HG03139 (cell line): ENCODE measurements at regions not wholly inside any gene's neighbourhood (a gene's known extent, or its start where the extent isn't known, plus 50 kb on each side); places are given as distances from the start of the nearest gene placed in this dataset.

ENCODE experiments used
- ATAC-seq: cut with Tn5 transposase; IDR thresholded peaks from one replicate; pipeline ENCODE4 v1.9.1; 2021; ENCODE audit not compliant: unreplicated experiment

GRCh38 chrX:40171513-40172400 lies 74.0 kb upstream of the BCOR start:
- no peak for ATAC-seq

- no peak for ATAC-seq
Measured at GRCh38 chrX:40170830-40171512, 73.2 kb upstream of the BCOR start.

GRCh38 chrX:40169193-40170101 lies 71.7 kb upstream of the BCOR start:
- no peak for ATAC-seq

GRCh38 chrX:40168480-40169011 lies 70.8 kb upstream of the BCOR start:
- ATAC-seq: no peak

GRCh38 chrX:40167850-40168479 lies 70.2 kb upstream of the BCOR start:
- ATAC-seq: no peak

- no peak for ATAC-seq
Measured at GRCh38 chrX:40167233-40167849, 69.6 kb upstream of the BCOR start.

GRCh38 chrX:40166582-40166981 lies 68.8 kb upstream of the BCOR start:
- no peak for ATAC-seq

GRCh38 chrX:40165861-40166260 lies 68.1 kb upstream of the BCOR start:
- no peak for ATAC-seq

GRCh38 chrX:40165206-40165605 lies 67.4 kb upstream of the BCOR start:
- no peak for ATAC-seq

- no peak for ATAC-seq
Measured at GRCh38 chrX:40164751-40165150, 67.0 kb upstream of the BCOR start.

- no peak for ATAC-seq
Measured at GRCh38 chrX:40158036-40158706, 60.4 kb upstream of the BCOR start.

- no peak for ATAC-seq
Measured at GRCh38 chrX:40157228-40158035, 59.7 kb upstream of the BCOR start.

GRCh38 chrX:40156470-40157227 lies 58.9 kb upstream of the BCOR start:
- ATAC-seq: no peak

- no peak for ATAC-seq
Measured at GRCh38 chrX:40155589-40156469, 58.1 kb upstream of the BCOR start.

- ATAC-seq: no peak
Measured at GRCh38 chrX:40154853-40155588, 57.3 kb upstream of the BCOR start.

- no peak for ATAC-seq
Measured at GRCh38 chrX:40154250-40154852, 56.6 kb upstream of the BCOR start.
